Muscle layer of colon (tissue), 2 donors: ENCODE measurements at regions not wholly inside any gene's neighbourhood (a gene's known extent, or its start where the extent isn't known, plus 50 kb on each side); places are given as distances from the start of the nearest gene placed in this dataset.

ENCODE experiments used
- H3K27ac ChIP-seq: one replicate; pipeline ENCODE4 v1.7.0; 2013; ENCODE audit warnings: low read depth, mild to moderate bottlenecking, low read length, moderate library complexity
- H3K27me3 ChIP-seq, 2 donors: one replicate each; pipeline ENCODE4 v1.7.0; 2013; ENCODE audit warnings: low read length in 2 of 2, mild to moderate bottlenecking in 2 of 2; ENCODE audit not compliant: insufficient read depth in 2 of 2, control insufficient read depth in 1 of 2
- H3K36me3 ChIP-seq: one replicate; pipeline ENCODE4 v1.7.0; 2013; ENCODE audit warnings: mild to moderate bottlenecking, low read length; ENCODE audit not compliant: insufficient read depth
- H3K4me1 ChIP-seq: one replicate; pipeline ENCODE4 v1.7.0; 2013; ENCODE audit warnings: mild to moderate bottlenecking, low read length; ENCODE audit not compliant: insufficient read depth
- H3K4me3 ChIP-seq, 2 donors: one replicate each; pipeline ENCODE4 v1.7.0; 2013; ENCODE audit warnings: low read length in 2 of 2, low read depth in 1 of 2, mild to moderate bottlenecking in 1 of 2, moderate library complexity in 1 of 2
- H3K9ac ChIP-seq: one replicate; pipeline ENCODE4 v1.7.0; 2013; ENCODE audit warnings: low read length
- H3K9me3 ChIP-seq: one replicate; pipeline ENCODE4 v1.7.0; 2013; ENCODE audit warnings: mild to moderate bottlenecking, low read length
- donor health status: abdominal sarcoma.
- donor health status: Adenocarcinoma of cecum.

DNA sequence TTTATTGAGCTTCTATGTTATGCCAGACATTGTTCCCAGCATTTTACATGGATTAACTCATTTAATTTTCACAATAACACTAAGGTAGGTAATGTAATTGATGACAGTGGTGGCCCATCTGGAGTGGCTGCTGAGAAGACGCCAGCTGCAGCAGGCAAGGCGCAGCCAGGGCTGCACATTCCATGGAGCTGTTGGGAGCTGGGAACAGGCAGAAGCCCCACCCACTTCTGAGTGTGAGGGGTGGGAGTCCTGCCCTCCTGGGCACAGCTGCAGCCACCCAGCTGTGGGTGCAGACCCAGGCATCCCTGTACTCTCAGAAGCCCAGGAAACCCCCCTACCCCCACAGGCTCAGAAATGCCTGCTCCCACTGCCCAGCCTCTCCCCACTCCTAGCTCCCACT is 183.3 kb downstream of the DEPDC1B start:
- H3K9me3 ChIP-seq, result no peaks in the 10 kb centered on the region
- no peak overlapping the region for H3K4me3 ChIP-seq
- H3K4me1 ChIP-seq, result peaks cover 48% of the 10 kb centered on the region
- no peak overlapping the region for H3K27ac ChIP-seq
- H3K36me3 ChIP-seq, result no peaks in the 10 kb centered on the region
- no peak overlapping the region for H3K9ac ChIP-seq
- no peaks in the 10 kb centered on the region for H3K27me3 ChIP-seq

DNA sequence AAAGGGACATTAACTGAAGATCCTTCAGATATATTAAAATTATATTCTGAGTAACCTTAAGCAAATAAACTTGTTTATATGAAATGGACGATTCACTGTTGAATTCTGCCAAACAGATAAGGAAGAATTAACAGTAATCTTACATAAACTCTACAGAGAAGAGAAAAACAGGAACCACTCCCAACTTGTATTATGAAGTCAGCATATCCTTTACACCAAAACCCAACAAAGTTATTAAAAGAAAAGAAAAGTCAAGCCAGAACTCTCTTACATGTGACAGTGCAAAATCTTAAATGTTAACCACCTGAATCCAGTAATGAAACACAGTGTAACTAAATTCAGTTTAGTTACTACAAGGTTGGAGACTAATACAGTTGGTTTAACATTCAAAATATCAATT is 185.8 kb downstream of the DEPDC1B start:
- peaks cover 38% of the 10 kb centered on the region for H3K4me1 ChIP-seq
- H3K9ac ChIP-seq, result no peak overlapping the region
- no peak overlapping the region for H3K27ac ChIP-seq

DNA sequence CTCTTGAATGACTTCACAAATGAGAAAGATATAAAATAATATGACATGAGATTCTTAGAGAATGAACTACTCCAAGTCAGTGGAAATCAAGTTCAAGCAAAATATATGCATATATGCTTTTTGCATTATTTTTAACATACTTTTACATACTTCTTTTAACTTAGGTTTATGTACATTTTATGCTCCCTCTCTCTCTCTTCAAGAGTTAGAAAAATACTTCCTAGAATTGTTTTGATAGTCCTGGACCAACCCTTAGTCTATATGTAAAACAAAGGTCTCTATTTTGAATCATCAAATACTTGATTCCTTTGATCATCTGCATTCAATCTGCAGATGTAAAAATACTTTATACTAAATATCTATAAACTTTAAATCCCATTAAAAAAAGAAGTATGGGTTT is 187.8 kb downstream of the DEPDC1B start:
- H3K4me3 ChIP-seq, result no peak overlapping the region
- H3K27me3 ChIP-seq, result no peaks in the 10 kb centered on the region
- H3K9me3 ChIP-seq, result no peaks in the 10 kb centered on the region
- H3K4me1 ChIP-seq, result peaks cover 31% of the 10 kb centered on the region
- H3K36me3 ChIP-seq, result no peaks in the 10 kb centered on the region
- no peak overlapping the region for H3K27ac ChIP-seq
- no peak overlapping the region for H3K9ac ChIP-seq

More for the DNA sequence above, 185.8 kb downstream of the DEPDC1B start:
- Histone ChIP-seq H3K27me3 (no peaks in the 10 kb centered on the region), H3K4me3 (no peak overlapping the region), H3K9me3 (no peaks in the 10 kb centered on the region), H3K36me3 (no peaks in the 10 kb centered on the region)

DNA sequence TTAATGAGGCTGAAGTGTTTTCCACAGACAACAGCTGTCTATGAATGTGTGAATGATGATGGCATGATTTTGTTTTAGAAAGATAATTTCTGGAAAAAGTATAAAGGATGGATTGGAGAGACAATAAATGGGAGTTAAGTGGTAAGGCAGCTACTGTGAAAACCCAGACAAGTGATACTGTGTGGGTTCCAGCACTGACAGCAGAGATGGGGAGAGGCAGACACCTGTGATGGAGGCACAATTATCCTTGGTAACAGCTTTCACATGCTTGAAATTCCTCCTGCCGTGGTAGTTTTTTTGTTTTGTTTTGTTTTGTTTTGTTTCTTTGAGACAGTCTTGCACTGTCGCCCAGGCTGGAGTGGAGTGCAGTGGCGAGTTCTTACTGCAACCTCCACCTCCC is 189.3 kb downstream of the DEPDC1B start:
- no peak overlapping the region for H3K27ac ChIP-seq
- H3K27me3 ChIP-seq, result no peaks in the 10 kb centered on the region
- no peak overlapping the region for H3K4me3 ChIP-seq
- H3K4me1 ChIP-seq, result peaks cover 31% of the 10 kb centered on the region
- no peaks in the 10 kb centered on the region for H3K36me3 ChIP-seq
- H3K9ac ChIP-seq, result no peak overlapping the region
- no peaks in the 10 kb centered on the region for H3K9me3 ChIP-seq

DNA sequence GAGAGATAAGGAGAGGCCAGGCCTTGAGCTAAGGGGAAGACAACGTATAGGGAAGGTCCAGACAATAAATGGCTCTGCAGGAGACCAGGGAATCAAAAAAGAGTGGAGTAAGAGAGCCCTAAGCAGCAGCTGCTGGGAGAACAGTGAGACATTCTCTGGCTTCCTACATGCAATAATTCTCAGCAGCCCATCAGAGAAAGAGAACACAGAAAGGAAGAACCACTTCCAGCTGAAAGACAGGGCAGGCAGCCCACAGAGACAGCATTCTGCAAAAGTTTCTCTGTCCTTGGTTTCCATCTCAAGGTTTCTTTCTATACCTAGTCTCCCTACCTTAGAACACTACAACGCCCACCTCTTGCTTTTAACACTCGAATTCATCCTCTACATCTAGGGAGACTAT is 189.9 kb downstream of the DEPDC1B start:
- peaks cover 37% of the 10 kb centered on the region for H3K4me1 ChIP-seq
- H3K27me3 ChIP-seq, result no peaks in the 10 kb centered on the region
- peak overlapping the region; percentile 43 for H3K27ac ChIP-seq

DNA sequence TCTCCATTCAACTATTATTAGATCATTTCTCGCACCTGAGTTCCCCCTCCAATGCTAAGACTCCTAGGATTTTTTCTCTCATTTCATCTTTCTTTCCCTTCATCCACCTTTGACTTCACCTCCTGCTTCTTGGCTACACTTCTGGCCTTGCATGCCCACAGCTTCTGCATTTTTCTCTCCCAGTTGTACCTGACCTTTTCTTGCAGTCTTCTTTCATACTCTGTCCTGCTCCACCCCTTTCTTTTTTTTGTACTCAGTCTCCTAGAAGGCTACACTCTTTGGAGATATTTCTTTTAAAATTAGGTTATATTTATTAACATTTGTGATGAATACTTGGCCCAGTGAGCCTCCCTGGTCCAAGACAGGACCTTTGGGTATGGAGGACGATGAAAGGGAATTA is 190.4 kb downstream of the DEPDC1B start:
- H3K36me3 ChIP-seq, result no peaks in the 10 kb centered on the region
- H3K4me3 ChIP-seq, result no peak overlapping the region
- no peaks in the 10 kb centered on the region for H3K27me3 ChIP-seq
- H3K27ac ChIP-seq, result peak overlapping the region; percentile 43
- peaks cover 40% of the 10 kb centered on the region for H3K4me1 ChIP-seq
- H3K9me3 ChIP-seq, result no peaks in the 10 kb centered on the region
- no peak overlapping the region for H3K9ac ChIP-seq

More for the DNA sequence above, 189.9 kb downstream of the DEPDC1B start:
- Histone ChIP-seq H3K4me3 (no peak overlapping the region), H3K9ac (no peak overlapping the region), H3K36me3 (no peaks in the 10 kb centered on the region), H3K9me3 (no peaks in the 10 kb centered on the region)

DNA sequence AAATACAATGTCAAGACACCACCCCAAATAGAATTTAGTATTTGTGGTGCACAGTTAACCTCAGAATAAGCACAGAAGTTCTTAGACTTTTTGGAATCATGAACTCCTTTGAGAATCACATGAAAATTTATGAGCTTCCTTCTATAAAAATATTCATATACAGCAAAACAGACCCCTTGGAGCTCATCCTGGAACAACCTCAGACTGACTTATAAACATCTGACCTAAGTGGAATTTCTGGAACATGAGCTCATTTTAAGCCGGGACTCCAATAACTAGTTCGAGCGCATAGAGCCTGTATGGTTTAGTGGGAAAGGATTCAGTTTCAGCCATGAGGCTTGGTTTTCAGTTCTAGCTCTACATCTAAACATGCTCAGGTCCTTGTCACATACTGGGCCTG is 192.3 kb downstream of the DEPDC1B start:
- H3K27me3 ChIP-seq, result no peaks in the 10 kb centered on the region
- H3K27ac ChIP-seq, result peak overlapping the region; percentile 57
- no peaks in the 10 kb centered on the region for H3K9me3 ChIP-seq
- H3K36me3 ChIP-seq, result no peaks in the 10 kb centered on the region
- no peak overlapping the region for H3K4me3 ChIP-seq
- H3K4me1 ChIP-seq, result peaks cover 40% of the 10 kb centered on the region
- H3K9ac ChIP-seq, result no peak overlapping the region

DNA sequence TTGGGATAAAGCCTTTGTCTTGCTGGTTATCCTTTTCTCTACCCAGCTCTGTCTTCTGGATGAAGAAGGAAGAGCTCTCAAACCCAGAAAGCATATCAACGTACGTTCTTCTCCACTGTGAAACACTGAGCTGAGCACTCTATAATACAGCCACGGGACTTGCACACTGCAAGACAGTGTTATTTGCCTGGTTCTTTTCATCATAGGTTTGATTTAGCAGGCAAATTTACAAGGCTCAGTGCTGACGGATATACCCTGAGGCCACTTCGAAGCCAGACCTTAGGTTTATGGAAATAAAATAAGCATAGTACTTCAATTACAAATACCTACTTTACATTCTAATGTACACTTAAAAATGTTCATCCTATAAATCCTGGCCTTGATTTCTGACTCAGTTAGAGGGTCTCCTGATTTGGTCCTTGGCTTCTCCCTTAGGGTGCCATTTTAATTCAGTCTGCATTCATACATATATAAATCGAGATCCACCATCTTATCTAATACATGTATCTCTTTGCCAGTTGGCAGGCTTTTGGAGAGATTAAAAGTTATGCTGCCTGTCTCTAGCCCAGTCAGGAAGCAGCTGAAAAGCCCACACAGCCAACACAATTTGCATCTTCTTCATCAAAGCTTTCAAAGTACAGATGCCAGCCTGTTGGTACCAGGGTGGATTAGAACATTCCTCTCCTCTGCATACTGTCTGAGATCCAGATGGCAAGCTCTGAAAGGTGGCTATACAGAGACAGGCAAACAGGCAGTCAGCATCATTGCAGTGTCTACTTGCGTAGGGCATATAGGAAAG is 194.4 kb downstream of the DEPDC1B start:
- H3K4me1 ChIP-seq, result peaks cover 38% of the 10 kb centered on the region
- no peak overlapping the region for H3K9ac ChIP-seq
- H3K27ac ChIP-seq, result peak overlapping the region; percentile 74
- H3K9me3 ChIP-seq, result no peaks in the 10 kb centered on the region
- no peak overlapping the region for H3K4me3 ChIP-seq
- H3K27me3 ChIP-seq, result no peaks in the 10 kb centered on the region
- H3K36me3 ChIP-seq, result no peaks in the 10 kb centered on the region

DNA sequence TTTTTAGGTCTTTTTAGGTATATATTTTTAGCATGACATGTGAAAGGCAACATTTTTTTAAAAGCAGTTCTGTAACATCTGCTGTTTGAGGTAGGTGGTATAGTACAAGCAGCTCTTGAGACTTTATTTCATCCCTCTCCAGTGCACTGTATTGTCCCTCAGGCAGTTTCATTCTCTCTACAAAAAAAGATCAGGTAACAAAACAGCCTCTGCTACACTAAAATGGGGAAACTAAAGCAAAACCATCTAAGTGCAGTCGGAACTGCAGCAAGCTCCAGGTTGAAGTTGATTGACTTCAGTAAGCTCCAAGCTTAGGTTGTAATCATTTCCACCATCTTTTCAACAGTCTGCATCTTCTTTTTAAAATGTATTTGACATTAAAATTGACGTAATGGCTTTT is 195.6 kb downstream of the DEPDC1B start:
- no peaks in the 10 kb centered on the region for H3K9me3 ChIP-seq
- no peak overlapping the region for H3K9ac ChIP-seq
- H3K36me3 ChIP-seq, result no peaks in the 10 kb centered on the region
- H3K4me3 ChIP-seq, result no peak overlapping the region
- H3K27me3 ChIP-seq, result no peaks in the 10 kb centered on the region
- peaks cover 27% of the 10 kb centered on the region for H3K4me1 ChIP-seq
- H3K27ac ChIP-seq, result no peak overlapping the region

DNA sequence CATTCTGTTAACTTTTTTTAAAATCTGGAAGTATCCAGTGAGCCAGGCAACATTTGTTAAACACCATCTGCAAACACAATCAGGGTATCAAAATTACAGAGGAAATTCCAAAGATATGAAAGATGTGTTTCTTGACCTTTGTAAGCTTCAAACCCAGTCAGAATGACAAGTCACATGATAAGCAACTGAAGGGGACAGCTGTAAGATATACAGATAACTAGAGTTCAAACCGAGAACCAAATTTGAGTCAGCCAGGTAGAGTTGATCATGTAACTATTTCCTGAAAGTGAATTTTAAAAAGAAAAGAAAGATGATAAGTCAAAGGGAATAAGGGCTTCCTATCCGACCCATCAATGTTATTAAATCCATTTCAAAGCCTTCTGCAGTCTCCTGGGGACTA is 196.2 kb downstream of the DEPDC1B start:
- Histone ChIP-seq H3K9me3 (no peaks in the 10 kb centered on the region), H3K4me1 (peaks cover 26% of the 10 kb centered on the region), H3K4me3 (no peak overlapping the region), H3K36me3 (no peaks in the 10 kb centered on the region), H3K27ac (no peak overlapping the region), H3K9ac (no peak overlapping the region), H3K27me3 (no peaks in the 10 kb centered on the region)

DNA sequence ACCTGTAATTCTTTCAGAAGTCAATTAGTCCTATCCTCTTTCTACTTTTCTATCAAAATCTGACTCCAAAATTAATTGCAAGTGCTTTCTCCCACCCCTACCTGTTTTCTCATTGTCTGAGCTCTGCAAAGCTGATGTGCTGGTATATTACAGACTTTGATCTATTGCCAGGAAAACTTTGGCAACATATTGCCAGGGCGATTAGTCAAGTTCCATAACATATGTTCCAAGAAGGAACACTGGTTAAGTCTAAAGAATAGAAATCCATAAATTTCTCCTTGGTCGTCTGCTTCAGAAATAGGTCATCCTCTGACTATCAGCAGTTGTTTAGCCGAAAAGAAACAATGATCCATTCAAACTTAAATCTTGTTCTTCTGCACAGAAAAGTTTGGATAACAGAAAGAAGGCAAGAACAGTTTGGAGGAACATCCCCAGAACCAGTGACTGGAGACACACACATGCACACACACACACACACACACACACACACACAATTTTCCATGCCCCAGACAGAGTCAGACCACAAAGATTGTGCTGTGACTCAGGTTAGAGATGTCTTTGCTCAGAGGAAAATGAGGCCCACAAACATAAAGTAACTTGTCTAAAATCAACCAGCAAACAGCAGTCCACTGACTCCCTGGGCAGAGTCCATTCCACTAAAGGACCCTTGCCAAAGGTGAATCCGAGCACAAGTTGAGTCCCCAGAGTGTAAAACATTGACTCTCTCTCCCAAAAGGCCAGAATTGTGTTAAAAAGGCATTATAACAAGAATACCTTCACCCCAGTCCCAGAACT is 202.1 kb downstream of the DEPDC1B start:
- H3K9me3 ChIP-seq, result no peaks in the 10 kb centered on the region
- H3K9ac ChIP-seq, result no peak overlapping the region
- H3K27ac ChIP-seq, result peak overlapping the region; percentile 52
- H3K4me3 ChIP-seq, result no peak overlapping the region
- H3K27me3 ChIP-seq, result no peaks in the 10 kb centered on the region
- peaks cover 12% of the 10 kb centered on the region for H3K4me1 ChIP-seq
- H3K36me3 ChIP-seq, result no peaks in the 10 kb centered on the region
